HG03097 (cell line): ENCODE measurements at regions not wholly inside any gene's neighbourhood (a gene's known extent, or its start where the extent isn't known, plus 50 kb on each side); places are given as distances from the start of the nearest gene placed in this dataset.
"Not testable (repeated sequence)": the region's sequence is repeated elsewhere in the genome, so short reads cannot be mapped to it uniquely, and the experiment has no call there.

ENCODE experiments used
- ATAC-seq: cut with Tn5 transposase; IDR thresholded peaks from one replicate; pipeline ENCODE4 v1.9.1; 2021; ENCODE audit not compliant: unreplicated experiment, low FRiP score

DNA sequence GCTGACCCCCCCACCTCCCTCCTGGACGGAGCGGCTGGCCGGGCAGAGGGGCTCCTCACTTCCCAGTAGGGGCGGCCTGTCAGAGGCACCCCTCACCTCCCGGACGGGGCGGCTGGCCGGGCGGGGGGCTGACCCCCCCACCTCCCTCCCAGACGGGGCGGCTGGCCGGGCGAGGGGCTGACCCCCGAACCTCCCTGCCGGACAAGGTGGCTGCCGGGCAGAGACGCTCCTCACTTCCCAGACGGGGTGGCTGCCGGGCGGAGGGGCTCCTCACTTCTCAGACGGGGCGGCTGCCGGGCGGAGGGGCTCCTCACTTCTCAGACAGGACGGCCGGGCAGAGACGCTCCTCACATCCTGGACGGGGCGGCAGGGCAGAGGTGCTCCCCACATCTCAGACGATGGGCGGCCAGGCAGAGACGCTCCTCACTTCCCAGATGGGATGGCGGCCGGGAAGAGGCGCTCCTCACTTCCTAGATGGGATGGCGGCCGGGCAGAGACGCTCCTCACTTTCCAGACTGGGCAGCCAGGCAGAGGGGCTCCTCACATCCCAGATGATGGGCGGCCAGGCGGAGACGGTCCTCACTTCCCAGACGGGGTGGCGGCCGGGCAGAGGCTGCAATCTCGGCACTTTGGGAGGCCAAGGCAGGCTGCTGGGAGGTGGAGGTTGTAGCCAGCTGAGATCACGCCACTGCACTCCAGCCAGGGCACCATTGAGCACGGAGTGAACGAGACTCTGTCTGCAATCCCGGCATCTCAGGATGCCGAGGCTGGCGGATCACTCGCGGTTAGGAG lies 66.2 kb upstream of the PAPPA2 start:
- ATAC-seq: not testable (repeated sequence)

- ATAC-seq: no peak
Measured at GRCh38 chr1:176391621-176392020, 71.4 kb upstream of the PAPPA2 start.

DNA sequence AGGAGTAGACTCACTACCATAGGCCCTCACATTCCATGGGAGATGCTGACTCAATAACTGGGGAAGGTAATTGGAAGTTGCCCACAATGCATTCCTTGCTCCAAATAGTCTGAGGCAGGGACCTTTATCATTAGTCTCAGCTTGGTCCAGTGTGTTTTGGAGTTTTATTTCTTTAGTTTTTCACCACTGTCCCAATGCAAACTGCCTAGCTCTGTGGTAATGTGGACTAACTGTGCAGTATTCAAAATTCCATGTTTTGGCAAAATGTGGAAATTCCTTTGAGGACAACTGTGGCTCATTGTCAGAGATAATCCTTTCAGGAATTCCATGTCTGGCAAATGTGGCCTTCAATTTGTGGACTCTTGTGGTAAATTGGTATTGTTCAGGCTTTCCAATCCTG lies 78.1 kb upstream of the PAPPA2 start:
- ATAC-seq: no peak

- ATAC-seq: no peak
Measured at GRCh38 chr1:176382163-176382562, 80.8 kb upstream of the PAPPA2 start.

DNA sequence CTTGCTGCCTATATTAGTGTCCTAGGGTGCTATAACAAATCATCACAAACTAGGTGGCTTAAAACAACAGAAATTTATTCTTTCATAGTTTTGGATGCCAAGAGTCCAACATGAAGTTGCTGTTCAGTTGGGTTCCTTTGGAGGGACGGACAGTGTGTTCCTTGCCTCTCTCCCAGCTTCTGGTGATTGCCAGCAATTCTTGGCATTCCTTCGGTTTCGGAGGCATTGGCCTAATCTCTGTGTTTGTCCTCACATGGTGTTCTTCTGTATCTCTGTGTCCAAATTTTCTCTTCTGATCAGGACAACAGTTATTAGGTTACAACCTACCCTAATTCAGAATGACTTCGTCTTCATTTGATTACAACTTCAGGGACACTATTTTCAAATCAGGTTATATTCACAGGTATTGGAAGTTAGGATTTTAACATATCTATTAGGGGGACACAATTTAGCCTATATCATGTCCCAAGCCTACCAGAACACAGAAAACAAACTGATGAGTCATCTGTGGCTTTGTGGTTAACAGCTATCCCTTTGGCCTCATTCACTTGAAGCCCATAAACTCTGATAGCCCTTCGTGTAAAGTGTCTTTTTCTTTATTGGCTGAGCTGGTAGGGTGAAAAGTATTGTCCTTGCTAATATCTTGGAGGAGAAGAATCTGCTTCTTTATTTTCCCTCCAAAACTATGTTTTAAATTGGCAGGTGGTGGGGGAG lies 83.2 kb upstream of the PAPPA2 start:
- ATAC-seq: no peak

- ATAC-seq: peak; percentile 95
Measured at GRCh38 chr1:176374967-176375569, 87.9 kb upstream of the PAPPA2 start.

- ATAC-seq: no peak
Measured at GRCh38 chr1:176364236-176364905, 98.6 kb upstream of the PAPPA2 start.

DNA sequence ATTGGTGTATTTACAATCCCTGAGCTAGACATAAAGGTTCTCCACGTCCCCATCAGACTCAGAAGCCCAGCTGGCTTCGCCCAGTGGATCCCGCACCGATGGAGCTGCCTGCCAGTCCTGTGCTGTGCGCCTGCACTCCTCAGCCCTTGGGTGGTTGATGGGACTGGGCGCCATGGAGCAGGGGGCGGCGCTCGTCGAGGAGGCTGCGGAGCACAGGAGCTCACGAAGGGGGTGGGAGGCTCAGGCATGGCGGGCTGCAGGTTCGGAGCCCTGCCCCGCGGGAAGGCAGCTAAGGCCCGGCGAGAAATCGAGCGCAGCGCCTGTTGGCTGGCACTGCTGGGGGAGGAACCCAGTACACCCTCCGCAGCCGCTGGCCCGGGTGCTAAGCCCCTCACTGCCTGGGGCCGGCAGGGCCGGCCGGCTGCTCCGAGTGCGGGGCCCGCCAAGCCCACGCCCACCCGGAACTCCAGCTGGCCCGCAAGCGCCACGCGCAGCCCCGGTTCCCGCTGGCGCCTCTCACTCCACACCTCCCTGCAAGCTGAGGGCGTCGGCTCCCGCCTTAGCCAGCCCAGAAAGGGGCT lies 113.8 kb upstream of the PAPPA2 start:
- ATAC-seq: not testable (repeated sequence)

GRCh38 chr1:176341656-176342055 lies 121.3 kb upstream of the PAPPA2 start:
- no peak for ATAC-seq

DNA sequence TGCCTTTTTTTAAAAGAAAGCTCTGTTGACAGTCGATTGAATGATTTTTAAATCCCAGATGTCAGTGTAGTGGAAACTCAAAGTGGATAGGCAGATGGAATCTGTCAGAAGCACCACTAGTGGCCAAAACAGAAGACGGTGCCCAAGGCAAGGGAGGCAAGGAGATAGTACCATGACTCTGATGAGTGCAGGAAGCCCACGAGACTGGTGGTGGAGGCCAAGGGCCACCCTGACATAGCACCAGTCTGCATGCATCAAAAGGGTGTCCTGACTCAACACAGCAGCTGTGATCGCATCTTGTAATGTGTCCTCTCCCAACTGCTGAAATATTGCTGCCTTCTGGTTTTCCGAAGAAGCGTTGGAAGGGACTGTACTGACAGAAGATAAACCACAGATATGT lies 124.1 kb upstream of the PAPPA2 start:
- no peak for ATAC-seq

DNA sequence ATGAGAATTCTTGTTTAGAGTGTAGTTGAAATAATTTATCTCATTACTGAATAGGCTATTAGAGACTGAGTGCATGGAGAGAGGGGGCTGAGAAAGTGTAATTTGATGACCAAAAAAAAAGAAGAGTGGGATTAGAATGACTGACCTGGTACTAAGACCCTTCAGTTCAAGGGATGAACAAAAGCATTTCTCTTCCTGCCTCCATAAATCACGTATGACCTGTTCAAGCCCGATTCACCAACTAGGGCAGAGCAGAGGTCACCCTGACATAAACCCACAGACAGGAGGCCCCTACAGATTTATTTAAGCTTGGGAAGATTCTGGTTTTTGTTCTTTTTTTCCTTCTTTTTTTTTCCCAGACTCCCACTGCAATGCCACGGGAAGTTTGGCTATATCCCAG lies 123.7 kb upstream of the COP1 start:
- no peak for ATAC-seq

DNA sequence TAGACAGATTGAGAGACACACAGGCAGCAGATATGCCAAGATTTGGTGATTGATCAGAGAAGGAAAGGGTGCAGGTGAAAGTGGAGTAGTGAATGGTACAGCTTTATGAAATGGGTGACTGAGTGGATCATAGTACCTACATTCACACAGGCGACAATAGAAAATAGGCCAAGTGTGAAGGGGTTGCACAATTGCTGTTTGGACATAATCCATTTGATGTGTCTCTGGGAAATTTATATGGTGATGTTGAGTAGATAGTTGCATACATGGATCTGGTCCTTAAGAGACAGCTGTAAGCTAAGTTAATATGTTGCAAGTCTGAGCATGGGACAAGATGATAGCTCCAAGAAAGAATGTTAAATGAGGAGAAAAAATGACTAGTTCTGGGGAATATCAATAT lies 118.6 kb upstream of the COP1 start:
- no peak for ATAC-seq

- ATAC-seq: no peak
Measured at GRCh38 chr1:176323472-176323871, 116.4 kb upstream of the COP1 start.

- ATAC-seq: peak; percentile 85
Measured at GRCh38 chr1:176315519-176316220, 108.6 kb upstream of the COP1 start.

GRCh38 chr1:176296602-176297001 lies 89.5 kb upstream of the COP1 start:
- not testable (repeated sequence) for ATAC-seq

DNA sequence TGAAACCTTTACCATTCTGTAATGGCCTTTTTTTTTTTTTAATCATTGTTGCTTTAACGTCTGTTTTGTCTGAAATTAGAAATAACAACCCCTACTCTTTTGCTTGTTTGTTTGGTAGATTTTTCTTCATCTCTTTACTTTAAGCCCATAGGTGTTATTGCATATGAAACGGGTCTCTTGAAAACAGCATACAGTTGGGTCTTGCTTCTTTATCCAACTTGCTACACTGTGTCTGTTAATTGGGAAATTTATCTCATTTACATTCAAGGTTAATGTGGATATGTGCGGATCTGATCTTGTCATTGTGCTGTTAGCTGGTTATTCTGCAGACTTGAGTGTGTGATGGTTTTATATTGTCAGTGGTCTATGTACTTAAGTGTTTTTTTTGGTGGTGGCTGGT lies 78.9 kb upstream of the COP1 start:
- no peak for ATAC-seq

DNA sequence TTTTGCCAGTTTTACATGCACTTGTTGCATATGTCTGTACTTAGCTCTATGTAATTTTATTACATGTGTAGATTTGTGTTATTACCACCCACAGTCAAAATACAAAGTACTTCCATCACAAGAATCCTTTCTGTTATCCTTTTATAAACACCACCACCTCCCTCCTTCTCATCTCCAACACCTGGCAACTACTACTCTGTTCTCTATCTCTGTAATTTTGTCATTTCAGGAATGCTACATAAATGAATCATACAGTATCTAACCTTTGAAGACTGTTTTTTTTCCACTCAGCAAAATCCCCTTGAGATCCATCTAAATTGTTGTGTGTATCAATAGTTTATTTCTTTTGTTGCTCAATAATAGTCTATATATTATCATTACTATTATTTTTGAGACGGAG lies 64.5 kb upstream of the COP1 start:
- ATAC-seq: no peak
